HCT116 (cell line): ENCODE measurements at regions not wholly inside any gene's neighbourhood (a gene's known extent, or its start where the extent isn't known, plus 50 kb on each side); places are given as distances from the start of the nearest gene placed in this dataset.

Source experiments
- ATAC-seq: fragments of 200-7000 bp; cut with Tn5 transposase; 2 replicates; pipeline ENCODE4 v1.9.1; 2020; ENCODE audit warnings: mild to moderate bottlenecking, moderate library complexity
- BruUV-seq: library from RNA; stranded (reverse); fragments of 400-500 nt; replicated peaks from 2 replicates; lab custom pipeline; 2021; lab: Mats Ljungman, UMichigan
- CTCF ChIA-PET: fragments of 300-600 bp; sonication (Branson Sonifier 250); formaldehyde crosslinking; loops from one replicate; lab custom pipeline; 2021; ENCODE audit warnings: antibody characterized with exemption; lab: Charles Lee
- POLR2A ChIA-PET: fragments of 300-600, 350-600 bp; sonication (Branson Sonifier 250); formaldehyde crosslinking; loops from one replicate; lab custom pipeline; 2021; ENCODE audit warnings: antibody characterized with exemption; lab: Charles Lee
- RAD21 ChIA-PET, 2 experiments: fragments of 300-600 bp; sonication (Branson Sonifier 250); formaldehyde crosslinking; loops; one replicate each; lab custom pipeline; 2023; ENCODE audit warnings: low total read pairs in 2 of 2; ENCODE audit not compliant: uncharacterized antibody in 2 of 2, unreplicated experiment in 2 of 2, low non-redundant PET in 1 of 2; lab: Charles Lee
- DNase-seq: peaks from one replicate; pipeline ENCODE4 v3.0.0-alpha.2; 2010; ENCODE audit warnings: low read depth, low spot score
- H2AFZ ChIP-seq: fragments of 200-600 bp; shearing (Covaris generic), sonication (generic); 2 replicates; pipeline ENCODE4 v1.6.1; 2017; ENCODE audit warnings: low read depth, mixed run types, mixed read lengths, antibody characterized with exemption, low read length; ENCODE audit not compliant: poor library complexity, severe bottlenecking
- H3K27ac ChIP-seq: 2 replicates; pipeline ENCODE4 v1.5.1; 2012; ENCODE audit warnings: low read depth, low read length
- H3K27me3 ChIP-seq: fragments of 200-600 bp; sonication (generic); 2 replicates; pipeline ENCODE4 v1.6.1; 2016; ENCODE audit warnings: mixed run types, low read length, mixed read lengths; ENCODE audit not compliant: insufficient read depth
- H3K36me3 ChIP-seq, 2 experiments: fragments of 200-500 bp in 1 of 2; fragments of 200-600 bp in 1 of 2; sonication (Bioruptor generic) in 1 of 2; sonication (generic) in 1 of 2; 2 replicates each; pipeline versions ENCODE4 v1.5.1 to v1.6.1; 2014 to 2016; ENCODE audit warnings: low read length in 2 of 2, inconsistent platforms in 1 of 2, mixed read lengths in 1 of 2, mixed run types in 1 of 2; ENCODE audit not compliant: insufficient read depth in 2 of 2, control insufficient read depth in 1 of 2
- H3K4me1 ChIP-seq, 2 experiments: fragments of 200-600 bp in 1 of 2; sonication (generic) in 1 of 2; 2 replicates each; pipeline versions ENCODE4 v1.5.1 to v1.6.1; 2012 to 2017; ENCODE audit warnings: low read length in 2 of 2, inconsistent platforms in 1 of 2, mild to moderate bottlenecking in 1 of 2, mixed read lengths in 1 of 2, mixed run types in 1 of 2, moderate library complexity in 1 of 2; ENCODE audit not compliant: insufficient read depth in 2 of 2, control insufficient read depth in 1 of 2
- H3K4me2 ChIP-seq: fragments of 200-600 bp; sonication (generic); 2 replicates; pipeline ENCODE4 v1.6.1; 2017; ENCODE audit warnings: mixed run types, low read length, mixed read lengths
- H3K4me3 ChIP-seq, 2 experiments: fragments of 200-600 bp in 1 of 2; sonication (generic) in 1 of 2; replicated peaks in 1 of 2; 2 replicates each; pipeline ENCODE4 v1.5.1; 2011 to 2016; ENCODE audit warnings: low read length in 2 of 2, control low read depth in 1 of 2, low read depth in 1 of 2, mild to moderate bottlenecking in 1 of 2, mixed read lengths in 1 of 2, mixed run types in 1 of 2
- H3K79me2 ChIP-seq: fragments of 200-600 bp; sonication (generic); 2 replicates; pipeline ENCODE4 v1.6.1; 2017; ENCODE audit warnings: mild to moderate bottlenecking, mixed run types, low read length, moderate library complexity, mixed read lengths; ENCODE audit not compliant: insufficient read depth
- H3K9ac ChIP-seq: fragments of 200-600 bp; sonication (generic); 2 replicates; pipeline ENCODE4 v1.6.1; 2016; ENCODE audit warnings: low read length, mixed read lengths
- H3K9me2 ChIP-seq: fragments of 200-600 bp; sonication (generic), shearing (Covaris generic); 2 replicates; pipeline ENCODE4 v1.6.1; 2017; ENCODE audit warnings: mixed run types, mild to moderate bottlenecking, moderate library complexity; ENCODE audit not compliant: insufficient read depth
- H3K9me3 ChIP-seq, 2 experiments: fragments of 200-500 bp in 1 of 2; fragments of 200-600 bp in 1 of 2; sonication (Bioruptor generic) in 1 of 2; sonication (generic) in 1 of 2; 2 replicates each; pipeline ENCODE4 v1.6.1; 2014 to 2017; ENCODE audit warnings: low read length in 2 of 2, mixed read lengths in 2 of 2, inconsistent platforms in 1 of 2, low read depth in 1 of 2, mild to moderate bottlenecking in 1 of 2, mixed run types in 1 of 2, moderate library complexity in 1 of 2; ENCODE audit not compliant: control insufficient read depth in 1 of 2, insufficient read depth in 1 of 2
- H4K20me1 ChIP-seq: fragments of 200-600 bp; sonication (generic), shearing (Covaris generic); 2 replicates; pipeline ENCODE4 v1.6.1; 2017; ENCODE audit warnings: mixed run types, mild to moderate bottlenecking, moderate library complexity; ENCODE audit not compliant: insufficient read depth
- CTCF ChIP-seq, 3 experiments: fragments of 200-600 bp in 1 of 3; sonication (generic) in 1 of 3; IDR thresholded peaks in 2 of 3; conservative IDR thresholded peaks in 1 of 3; 2 replicates each; pipeline ENCODE4 v1.5.1; 2012 to 2017; ENCODE audit warnings: low read depth in 2 of 3, low read length in 2 of 3, antibody characterized with exemption in 1 of 3, borderline replicate concordance in 1 of 3, control low read depth in 1 of 3, mild to moderate bottlenecking in 1 of 3, mixed read lengths in 1 of 3, mixed run types in 1 of 3, moderate library complexity in 1 of 3; ENCODE audit not compliant: insufficient read depth in 1 of 3
- EGR1 ChIP-seq: IDR thresholded peaks from 2 replicates; pipeline ENCODE4 v1.6.1; 2012; ENCODE audit warnings: low read depth
- POLR2AphosphoS5 ChIP-seq: IDR thresholded peaks from 2 replicates; pipeline ENCODE4 v1.6.1; 2011; ENCODE audit warnings: mild to moderate bottlenecking, low read depth, low read length, moderate library complexity
- SP1 ChIP-seq: IDR thresholded peaks from 2 replicates; pipeline ENCODE4 v1.6.1; 2012; ENCODE audit warnings: low read depth
- SRF ChIP-seq: IDR thresholded peaks from 2 replicates; pipeline ENCODE4 v1.6.1; 2012; ENCODE audit warnings: low read depth
- TCF7L2 ChIP-seq: IDR thresholded peaks from 2 replicates; pipeline ENCODE4 v1.7.0; 2011; ENCODE audit warnings: borderline replicate concordance, inconsistent platforms; ENCODE audit not compliant: insufficient read depth, insufficient read length; ENCODE audit errors: extremely low read depth
- YY1 ChIP-seq: IDR thresholded peaks from 2 replicates; pipeline ENCODE4 v1.6.1; 2011; ENCODE audit warnings: low read length, low read depth, moderate library complexity, mild to moderate bottlenecking; ENCODE audit not compliant: insufficient replicate concordance; ENCODE audit errors: extremely low read depth
- intact Hi-C: fragments of 100-400 bp; cut with micrococcal nuclease; formaldehyde crosslinking; loops from 2 replicates; pipeline ENCODE4 v1.10.0; 2022

GRCh38 chr4:23697001-23697528 is 192.8 kb downstream of the PPARGC1A start:
- ATAC-seq, result no peak
- H3K4me2 ChIP-seq, result no peak overlapping the region
- H3K9me3 ChIP-seq, result peaks cover 0 to 17% of the 10 kb centered on the region in 2 experiments; a peak in 2 of 4 replicates
- no peaks in the 10 kb centered on the region for H4K20me1 ChIP-seq
- RAD21 ChIA-PET, result no interaction called here
- H3K27me3 ChIP-seq, result no peaks in the 10 kb centered on the region
- no peak overlapping the region for H3K4me3 ChIP-seq
- H3K27ac ChIP-seq, result no peak overlapping the region
- DNase-seq, result no peak
- no peak overlapping the region for H3K9ac ChIP-seq
- no peaks in the 10 kb centered on the region for H3K9me2 ChIP-seq
- TF ChIP-seq CTCF (IDR thresholded peaks at IDR 0.05 in 2 of 3, conservative IDR thresholded peaks at IDR 0.05 in 1 of 3; ENCODE audit: borderline replicate concordance in 1 of 3, insufficient read depth in 1 of 3, low read depth in 2 of 3, low read length in 2 of 3), result no peak
- no peak for TF ChIP-seq SRF
- no peak for TF ChIP-seq TCF7L2
- TF ChIP-seq, all 23 proteins: peak for 0
- Histone ChIP-seq H3K4me1 (no peaks in the 10 kb centered on the region), H3K36me3 (no peaks in the 10 kb centered on the region), H2AFZ (no peak overlapping the region), H3K79me2 (no peaks in the 10 kb centered on the region)
- BruUV-seq, result no TSS peak
- intact Hi-C loops, result no loop called here
- CTCF ChIA-PET, result no interaction called here
- POLR2A ChIA-PET, result no interaction called here

DNA sequence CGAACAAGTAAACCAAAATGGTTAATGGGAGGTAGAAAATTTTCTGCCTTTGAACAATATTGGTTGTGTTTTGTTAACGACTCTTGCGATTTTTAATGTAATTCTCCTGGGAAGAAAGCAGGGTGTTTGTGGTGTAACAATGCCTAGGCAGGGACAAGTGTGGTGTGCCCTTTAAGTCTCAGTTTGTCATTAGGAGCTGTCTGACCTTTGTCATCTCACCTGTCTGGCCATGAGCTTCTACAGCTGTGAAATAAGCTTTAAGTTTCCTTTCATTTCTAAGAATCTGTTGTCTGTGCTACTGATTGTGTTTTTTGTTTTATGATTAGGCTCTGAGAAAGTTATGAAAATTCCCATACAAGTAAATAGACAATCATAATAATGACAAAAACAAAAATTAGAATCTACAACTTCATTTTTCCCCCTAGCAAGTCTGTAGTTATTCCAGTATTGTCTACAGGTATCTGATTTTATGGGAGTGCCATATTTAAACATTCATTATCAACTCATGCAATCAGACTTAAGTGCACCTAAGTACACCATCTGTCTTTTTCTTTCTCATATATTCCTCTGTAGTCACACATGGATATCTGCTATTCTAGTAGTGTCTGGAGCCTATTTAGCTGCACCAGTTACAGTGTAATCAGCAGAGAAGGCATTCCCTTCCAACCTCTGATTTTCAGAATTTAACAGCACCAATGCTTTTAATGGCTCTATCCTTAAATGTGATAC is 203.5 kb downstream of the PPARGC1A start:
- no peak overlapping the region for H3K4me2 ChIP-seq
- H3K4me3 ChIP-seq, result no peak overlapping the region
- CTCF ChIA-PET, result no interaction called here
- ATAC-seq, result no peak
- no peak overlapping the region for H3K9ac ChIP-seq
- H2AFZ ChIP-seq, result no peak overlapping the region
- no peak overlapping the region for H3K27ac ChIP-seq
- H3K27me3 ChIP-seq, result no peaks in the 10 kb centered on the region
- H4K20me1 ChIP-seq, result no peaks in the 10 kb centered on the region
- peaks cover 3 to 35% of the 10 kb centered on the region in 2 experiments; a peak in 2 of 4 replicates for H3K9me3 ChIP-seq
- H3K36me3 ChIP-seq, result no peaks in the 10 kb centered on the region
- intact Hi-C loops, result no loop called here
- H3K4me1 ChIP-seq, result no peaks in the 10 kb centered on the region
- H3K79me2 ChIP-seq, result no peaks in the 10 kb centered on the region
- no peak for DNase-seq
- POLR2A ChIA-PET, result no interaction called here
- RAD21 ChIA-PET, result no interaction called here
- BruUV-seq, result no TSS peak
- TF ChIP-seq SP1, result no peak
- no peak for TF ChIP-seq EGR1
- no peak for TF ChIP-seq POLR2AphosphoS5
- no peak for TF ChIP-seq CTCF (IDR thresholded peaks at IDR 0.05 in 2 of 3, conservative IDR thresholded peaks at IDR 0.05 in 1 of 3; ENCODE audit: borderline replicate concordance in 1 of 3, insufficient read depth in 1 of 3, low read depth in 2 of 3, low read length in 2 of 3)
- no peak for TF ChIP-seq YY1
- H3K9me2 ChIP-seq, result no peaks in the 10 kb centered on the region
